ENCODE measurements at regions not wholly inside any gene's neighbourhood (a gene's known extent, or its start where the extent isn't known, plus 50 kb on each side); places are given as distances from the start of the nearest gene placed in this dataset.
"Not testable (repeated sequence)": the region's sequence is repeated elsewhere in the genome, so short reads cannot be mapped to it uniquely, and the experiment has no call there.

- no peak for DNase-seq
These were observed 103.3 kb upstream of the ARMC3 start for GRCh38 chr10:22824520-22824919.

GRCh38 chr10:22823109-22823508 is 104.7 kb upstream of the ARMC3 start:
- DNase-seq: no peak

GRCh38 chr10:22821921-22822320 is 105.9 kb upstream of the ARMC3 start:
- DNase-seq: not testable (repeated sequence)

- no peak for DNase-seq
These were observed 106.4 kb upstream of the ARMC3 start for GRCh38 chr10:22821501-22821900.

GRCh38 chr10:22816298-22816653 is 101.9 kb upstream of the PIP4K2A start:
- DNase-seq: no peak

GRCh38 chr10:22810643-22811465 is 96.5 kb upstream of the PIP4K2A start:
- DNase-seq: no peak

GRCh38 chr10:22807238-22807637 is 92.9 kb upstream of the PIP4K2A start:
- DNase-seq: no peak

- no peak for DNase-seq
These were observed 90.9 kb upstream of the PIP4K2A start for GRCh38 chr10:22805304-22805703.

GRCh38 chr10:22803261-22803885 is 89.0 kb upstream of the PIP4K2A start:
- DNase-seq: no peak

- DNase-seq: no peak
These were observed 87.4 kb upstream of the PIP4K2A start for GRCh38 chr10:22801785-22802184.

GRCh38 chr10:22797796-22798195 is 83.4 kb upstream of the PIP4K2A start:
- not testable (repeated sequence) for DNase-seq

GRCh38 chr10:22795546-22795945 is 81.2 kb upstream of the PIP4K2A start:
- DNase-seq: no peak

- DNase-seq: no peak
These were observed 77.8 kb upstream of the PIP4K2A start for GRCh38 chr10:22792161-22792560.

- DNase-seq: no peak
These were observed 77.3 kb upstream of the PIP4K2A start for GRCh38 chr10:22791665-22792064.

GRCh38 chr10:22784668-22785067 is 70.3 kb upstream of the PIP4K2A start:
- DNase-seq: no peak

GRCh38 chr10:22783807-22784206 is 69.4 kb upstream of the PIP4K2A start:
- no peak for DNase-seq

GRCh38 chr10:22780474-22780885 is 66.1 kb upstream of the PIP4K2A start:
- no peak for DNase-seq

GRCh38 chr10:22779331-22780019 is 65.1 kb upstream of the PIP4K2A start:
- no peak for DNase-seq

- no peak for DNase-seq
These were observed 59.7 kb upstream of the PIP4K2A start for GRCh38 chr10:22774102-22774501.

GRCh38 chr10:22771631-22772030 is 57.3 kb upstream of the PIP4K2A start:
- not testable (repeated sequence) for DNase-seq

GRCh38 chr10:22770270-22770669 is 55.9 kb upstream of the PIP4K2A start:
- no peak for DNase-seq

- DNase-seq: no peak
These were observed 53.5 kb upstream of the PIP4K2A start for GRCh38 chr10:22767859-22768258.

GRCh38 chr10:22766693-22767092 is 52.3 kb upstream of the PIP4K2A start:
- no peak for DNase-seq
